Mesenteric fat pad (tissue), 1 donor: ENCODE measurements at regions not wholly inside any gene's neighbourhood (a gene's known extent, or its start where the extent isn't known, plus 50 kb on each side); places are given as distances from the start of the nearest gene placed in this dataset.

ENCODE experiments used
- DNase-seq: peaks from one replicate; pipeline ENCODE4 v3.0.0-alpha.2; 2020; ENCODE audit warnings: low spot score
- donor health status: DM: yes; HTN: yes; CAD: no.

- peak; percentile 87 for DNase-seq
Observed at GRCh38 chr4:4775493-4776004, 83.9 kb upstream of the MSX1 start.

GRCh38 chr4:4772534-4772933 is 86.9 kb upstream of the MSX1 start:
- no peak for DNase-seq

- DNase-seq, result no peak
Observed at GRCh38 chr4:4771160-4771559, 88.3 kb upstream of the MSX1 start.

DNA sequence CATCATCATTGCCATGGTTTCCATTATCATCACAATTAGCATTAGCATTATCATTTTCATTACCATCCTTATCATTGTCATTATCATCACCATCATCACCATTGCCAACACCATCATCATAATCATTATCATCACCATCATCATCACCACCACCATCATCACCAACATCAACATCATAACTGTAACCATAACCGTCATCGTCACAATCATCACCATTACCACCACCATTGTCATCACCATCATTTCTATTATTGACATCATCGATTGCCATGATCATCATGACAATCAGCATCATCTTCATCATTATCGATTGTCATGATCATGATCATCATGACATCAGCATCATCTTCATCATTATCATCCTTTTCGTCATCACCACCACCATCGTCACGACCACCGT is 88.9 kb upstream of the MSX1 start:
- DNase-seq, result no peak

DNA sequence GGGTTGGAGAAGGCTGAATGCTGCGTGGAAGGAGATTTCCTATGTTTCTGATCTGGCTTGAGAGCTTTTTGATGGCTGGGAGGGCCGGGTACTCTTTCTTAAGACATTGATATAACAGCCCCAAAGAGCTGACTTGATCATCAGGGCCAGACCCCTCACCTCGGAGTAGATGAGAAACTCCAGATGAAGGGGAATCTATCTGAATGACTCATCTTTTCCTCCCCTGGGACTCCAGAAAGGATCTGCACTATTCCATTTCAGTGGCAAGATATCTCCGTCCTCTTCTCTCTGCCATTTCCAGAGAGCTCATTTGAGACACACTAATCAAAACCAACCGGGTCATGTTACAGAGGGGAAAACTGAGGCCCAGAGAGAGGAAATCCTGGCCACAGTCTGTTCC is 92.9 kb upstream of the MSX1 start:
- DNase-seq, result no peak

GRCh38 chr4:4765811-4766210 is 93.7 kb upstream of the MSX1 start:
- DNase-seq, result no peak

DNA sequence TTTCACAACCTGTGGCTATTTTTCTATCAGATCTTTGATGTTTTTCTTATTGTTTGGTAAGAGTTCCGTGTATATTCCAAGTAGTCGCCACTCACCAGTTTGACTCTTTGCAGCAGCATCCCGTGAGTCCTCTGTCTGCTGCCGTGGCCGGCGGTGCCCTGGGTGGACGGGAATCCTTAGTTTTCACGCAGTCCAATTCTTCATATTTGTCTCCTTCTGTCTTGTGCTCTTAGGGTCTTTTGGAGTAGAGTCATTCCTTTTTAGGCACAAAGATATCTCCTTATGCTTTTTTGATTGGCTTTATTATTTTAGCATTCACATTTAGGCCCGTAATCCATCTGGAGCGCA is 94.9 kb upstream of the MSX1 start:
- DNase-seq, result no peak

GRCh38 chr4:4763822-4764557 is 95.5 kb upstream of the MSX1 start:
- DNase-seq, result no peak

DNA sequence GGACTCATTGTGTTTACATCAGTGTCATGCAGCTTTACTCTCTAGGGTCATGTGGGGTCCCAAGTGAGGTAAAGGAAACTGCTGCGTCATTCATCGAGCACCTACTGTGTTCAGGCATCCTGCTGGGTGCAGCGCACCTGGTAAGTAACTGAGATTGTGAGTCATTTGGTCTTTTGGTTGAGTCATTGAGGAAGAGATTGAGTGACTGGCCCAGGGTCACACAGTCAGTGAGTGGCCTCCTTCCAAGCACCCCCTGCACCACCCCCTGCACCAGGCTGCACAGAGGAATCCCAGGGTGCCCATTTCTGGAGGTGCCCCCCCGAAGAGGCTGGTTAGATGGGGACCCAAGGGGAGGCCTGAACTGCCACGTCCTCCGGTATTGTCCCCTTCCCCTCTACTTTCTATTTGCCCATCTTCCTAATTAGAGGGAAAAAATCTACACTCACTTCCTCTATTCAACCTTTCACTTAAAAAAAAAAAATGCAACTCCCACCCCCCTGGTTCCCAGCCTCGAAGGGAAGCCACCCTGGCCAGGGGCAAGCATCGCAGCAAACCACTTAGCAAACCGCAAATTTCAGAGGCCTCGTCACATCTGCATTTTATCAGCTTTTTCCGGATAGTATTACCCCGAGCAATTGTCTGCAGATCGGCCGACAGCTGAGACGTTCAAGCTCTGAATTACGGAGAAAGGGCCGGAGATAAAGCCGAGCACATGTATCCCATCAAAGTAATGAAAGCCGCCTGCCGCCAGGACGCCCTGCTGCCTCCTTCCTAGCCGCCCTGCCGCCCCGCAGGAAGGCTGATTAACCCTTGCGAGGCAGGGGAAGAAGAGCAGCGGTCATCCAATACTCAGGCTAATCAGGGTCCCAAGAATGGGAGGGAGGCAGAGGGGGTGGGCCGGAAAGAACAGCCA is 96.3 kb upstream of the MSX1 start:
- no peak for DNase-seq

DNA sequence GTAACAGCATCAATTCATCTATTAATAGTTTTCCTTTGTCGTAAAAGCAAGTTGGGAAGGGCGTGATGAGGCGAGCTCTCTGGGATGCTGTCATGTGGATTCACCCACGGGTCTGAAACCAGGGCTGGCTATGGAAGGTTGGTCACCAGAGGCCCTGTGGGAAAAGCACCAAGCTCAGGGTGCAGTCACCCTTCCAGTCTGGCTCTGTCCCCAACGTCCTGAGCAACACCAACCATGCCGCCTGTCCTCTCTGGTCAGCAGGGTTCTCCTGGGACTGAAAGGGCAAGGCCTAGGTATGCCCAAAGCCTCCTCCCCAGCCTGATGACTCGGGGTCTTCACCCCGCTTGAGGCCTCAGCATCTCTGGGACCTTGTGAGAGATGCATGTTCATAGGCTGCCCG is 97.2 kb upstream of the MSX1 start:
- DNase-seq, result no peak

- no peak for DNase-seq
Observed at GRCh38 chr4:4761128-4761982, 98.1 kb upstream of the MSX1 start.

DNA sequence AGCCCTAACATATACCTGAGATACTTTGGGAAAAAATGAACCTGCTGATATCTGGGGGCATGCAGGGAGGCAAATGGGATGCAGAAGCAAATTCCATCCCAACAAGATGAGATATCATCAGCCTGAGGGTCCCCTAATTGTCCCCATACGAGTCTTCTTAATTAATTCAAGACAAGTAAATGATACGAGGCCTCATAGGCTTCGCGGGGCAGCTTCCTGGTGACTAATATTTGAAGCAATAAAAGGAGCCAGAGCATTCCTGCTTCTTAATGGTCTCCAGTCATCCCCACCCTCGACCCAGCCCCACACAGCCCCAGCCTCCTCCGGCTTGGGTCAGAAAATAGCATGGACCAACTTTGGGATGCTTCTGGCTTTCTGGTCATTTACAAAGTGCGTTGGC is 99.6 kb upstream of the MSX1 start:
- no peak for DNase-seq

GRCh38 chr4:4759232-4759631 is 100.2 kb upstream of the MSX1 start:
- DNase-seq, result no peak

DNA sequence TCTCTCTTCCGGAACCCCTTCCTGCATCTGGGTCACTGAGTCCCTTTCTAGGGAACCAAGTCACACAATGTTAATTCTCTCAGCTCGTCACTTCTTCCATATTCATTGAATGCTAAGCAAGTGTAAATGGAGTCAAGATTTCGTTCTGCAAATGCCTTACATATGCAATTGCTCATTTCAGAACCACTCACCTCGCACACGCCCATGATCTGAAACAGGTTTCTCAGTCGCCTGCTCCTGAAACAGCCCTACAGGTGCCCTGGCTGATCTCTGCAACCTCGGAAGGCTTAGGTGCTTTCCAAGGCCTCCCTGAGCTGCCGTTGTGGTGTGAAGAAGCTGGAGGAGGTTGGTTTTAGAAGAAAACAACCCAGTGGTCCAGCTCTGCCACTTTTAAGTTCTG is 100.8 kb upstream of the MSX1 start:
- no peak for DNase-seq

- DNase-seq, result no peak
Observed at GRCh38 chr4:4755306-4755705, 104.2 kb upstream of the MSX1 start.

DNA sequence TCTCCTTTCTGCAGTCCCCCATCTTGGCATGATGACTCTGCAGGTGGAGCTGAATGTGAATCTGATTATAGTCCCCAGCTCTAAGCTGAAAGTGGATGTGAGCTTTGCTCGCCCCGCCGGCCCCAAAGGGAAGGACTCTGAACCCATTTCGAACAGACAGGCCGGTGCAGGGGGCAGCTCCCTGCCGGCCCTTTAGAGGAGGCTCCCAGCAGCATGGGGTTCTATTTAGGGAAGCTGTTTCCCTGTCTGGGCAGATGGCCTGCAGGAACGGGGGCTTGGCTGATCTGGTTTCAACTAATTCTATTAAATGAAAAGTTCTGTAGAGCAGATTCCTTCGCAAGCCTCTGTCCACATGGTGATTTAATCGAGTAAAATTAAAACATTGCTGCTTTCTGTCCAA is 104.8 kb upstream of the MSX1 start:
- no peak for DNase-seq

GRCh38 chr4:4753643-4754042 is 105.8 kb upstream of the MSX1 start:
- DNase-seq, result no peak

- no peak for DNase-seq
Observed at GRCh38 chr4:4752576-4753401, 106.7 kb upstream of the MSX1 start.

- DNase-seq, result no peak
Observed at GRCh38 chr4:4752025-4752424, 107.4 kb upstream of the MSX1 start.

DNA sequence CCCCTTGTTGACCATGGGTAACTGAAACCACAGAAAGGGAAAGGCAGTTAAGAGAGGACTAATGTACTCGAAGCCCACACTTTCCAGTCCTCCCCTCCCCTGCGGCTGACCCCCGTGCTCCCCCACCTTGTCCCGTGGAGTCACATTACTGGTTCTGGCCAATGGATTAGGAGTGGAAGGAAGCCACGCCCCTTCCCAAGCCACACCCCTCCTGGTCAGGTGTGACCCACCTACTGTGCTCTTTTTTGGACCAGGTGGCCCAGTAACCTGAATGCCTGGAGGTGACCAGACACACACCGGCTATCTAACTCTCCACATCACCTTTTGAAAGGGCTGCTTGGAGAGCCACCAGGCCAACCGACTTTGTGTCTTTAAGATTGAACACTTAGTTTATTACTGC is 109.3 kb upstream of the MSX1 start:
- no peak for DNase-seq

- no peak for DNase-seq
Observed at GRCh38 chr4:4749137-4749536, 110.3 kb upstream of the MSX1 start.
